ENCODE measurements at regions not wholly inside any gene's neighbourhood (a gene's known extent, or its start where the extent isn't known, plus 50 kb on each side); places are given as distances from the start of the nearest gene placed in this dataset.

GRCh38 chr2:53342248-53342647, 425.4 kb upstream of the CHAC2 start:
- Mint-ChIP-seq H3K4me1 (ENCODE audit: unreplicated experiment) (no peaks in the 10 kb centered on the region), H3K4me3 (ENCODE audit: unreplicated experiment) (no peak overlapping the region), H3K36me3 (ENCODE audit: unreplicated experiment) (no peaks in the 10 kb centered on the region), H3K9me3 (ENCODE audit: unreplicated experiment) (no peaks in the 10 kb centered on the region), H3K27ac (ENCODE audit: unreplicated experiment) (no peak overlapping the region), H3K27me3 (ENCODE audit: unreplicated experiment) (no peaks in the 10 kb centered on the region)
- no peak for TF ChIP-seq CTCF (IDR thresholded peaks at IDR 0.05)
- no peak for DNase-seq (ENCODE audit: extremely low spot score, unreplicated experiment)

- Mint-ChIP-seq H3K27me3 (ENCODE audit: unreplicated experiment) (peaks cover 8% of the 10 kb centered on the region), H3K4me1 (ENCODE audit: unreplicated experiment) (no peaks in the 10 kb centered on the region), H3K9me3 (ENCODE audit: unreplicated experiment) (no peaks in the 10 kb centered on the region), H3K4me3 (ENCODE audit: unreplicated experiment) (no peak overlapping the region), H3K36me3 (ENCODE audit: unreplicated experiment) (no peaks in the 10 kb centered on the region), H3K27ac (ENCODE audit: unreplicated experiment) (no peak overlapping the region)
- no peak for TF ChIP-seq CTCF (IDR thresholded peaks at IDR 0.05)
- DNase-seq (ENCODE audit: extremely low spot score, unreplicated experiment): no peak
Observed at GRCh38 chr2:53334610-53335009, 433.0 kb upstream of the CHAC2 start.

- no peak for DNase-seq (ENCODE audit: extremely low spot score, unreplicated experiment)
- no peak overlapping the region for H3K27ac Mint-ChIP-seq (ENCODE audit: unreplicated experiment)
- H3K4me3 Mint-ChIP-seq (ENCODE audit: unreplicated experiment): no peak overlapping the region
- no peaks in the 10 kb centered on the region for H3K36me3 Mint-ChIP-seq (ENCODE audit: unreplicated experiment)
- no peak for TF ChIP-seq CTCF (IDR thresholded peaks at IDR 0.05)
- H3K9me3 Mint-ChIP-seq (ENCODE audit: unreplicated experiment): no peaks in the 10 kb centered on the region
- H3K27me3 Mint-ChIP-seq (ENCODE audit: unreplicated experiment): peaks cover 8% of the 10 kb centered on the region
- H3K4me1 Mint-ChIP-seq (ENCODE audit: unreplicated experiment): no peaks in the 10 kb centered on the region
Observed at GRCh38 chr2:53331667-53332066, 435.9 kb upstream of the CHAC2 start.

- TF ChIP-seq CTCF (IDR thresholded peaks at IDR 0.05): no peak
- no peak overlapping the region for H3K4me3 Mint-ChIP-seq (ENCODE audit: unreplicated experiment)
- H3K27ac Mint-ChIP-seq (ENCODE audit: unreplicated experiment): no peak overlapping the region
- no peaks in the 10 kb centered on the region for H3K36me3 Mint-ChIP-seq (ENCODE audit: unreplicated experiment)
- no peaks in the 10 kb centered on the region for H3K27me3 Mint-ChIP-seq (ENCODE audit: unreplicated experiment)
- peaks cover 3% of the 10 kb centered on the region for H3K9me3 Mint-ChIP-seq (ENCODE audit: unreplicated experiment)
- no peak for DNase-seq (ENCODE audit: extremely low spot score, unreplicated experiment)
- H3K4me1 Mint-ChIP-seq (ENCODE audit: unreplicated experiment): no peaks in the 10 kb centered on the region
Observed at GRCh38 chr2:53317861-53318260, 449.7 kb upstream of the CHAC2 start.

GRCh38 chr2:53315149-53315548, 452.5 kb upstream of the CHAC2 start:
- no peak for TF ChIP-seq CTCF (IDR thresholded peaks at IDR 0.05)
- no peak overlapping the region for H3K4me3 Mint-ChIP-seq (ENCODE audit: unreplicated experiment)
- no peaks in the 10 kb centered on the region for H3K36me3 Mint-ChIP-seq (ENCODE audit: unreplicated experiment)
- H3K27me3 Mint-ChIP-seq (ENCODE audit: unreplicated experiment): no peaks in the 10 kb centered on the region
- H3K27ac Mint-ChIP-seq (ENCODE audit: unreplicated experiment): no peak overlapping the region
- H3K4me1 Mint-ChIP-seq (ENCODE audit: unreplicated experiment): no peaks in the 10 kb centered on the region
- peaks cover 3% of the 10 kb centered on the region for H3K9me3 Mint-ChIP-seq (ENCODE audit: unreplicated experiment)
- no peak for DNase-seq (ENCODE audit: extremely low spot score, unreplicated experiment)
